ENCODE measurements at regions not wholly inside any gene's neighbourhood (a gene's known extent, or its start where the extent isn't known, plus 50 kb on each side); places are given as distances from the start of the nearest gene placed in this dataset.
A peak's percentile ranks its signal among the peaks of the same experiment; 100 is the strongest.
"Not testable (repeated sequence)": the region's sequence is repeated elsewhere in the genome, so short reads cannot be mapped to it uniquely, and the experiment has no call there.

DNA sequence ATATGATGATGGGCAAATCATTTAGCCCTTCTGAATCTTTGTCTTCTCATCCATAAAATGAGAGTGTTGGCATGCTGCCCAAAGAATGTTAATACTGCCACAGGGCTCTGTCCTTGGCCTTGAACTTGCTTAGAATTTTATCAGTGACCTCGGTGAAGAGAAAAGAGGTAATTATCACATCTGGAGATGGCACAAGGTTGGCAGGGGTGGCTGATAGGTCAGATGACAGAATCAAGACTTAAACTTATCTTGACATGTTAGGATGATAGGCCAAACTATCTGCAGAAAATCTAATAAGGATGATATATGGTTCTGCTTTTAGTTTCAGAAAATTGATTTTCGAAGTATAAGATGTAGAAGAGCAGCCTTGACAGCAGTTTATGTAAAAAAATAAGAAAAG is 599.1 kb upstream of the CLINT1 start:
- H3K4me3 ChIP-seq (ENCODE audit: low read length) = no peak overlapping the region
- DNase-seq (ENCODE audit: low read depth) = no peak
- no peak for TF ChIP-seq CTCF (conservative IDR thresholded peaks at IDR 0.05; ENCODE audit: low read depth, low read length)

GRCh38 chr5:158456756-158457155 is 597.8 kb upstream of the CLINT1 start:
- no peak for TF ChIP-seq CTCF (conservative IDR thresholded peaks at IDR 0.05; ENCODE audit: low read depth, low read length)
- H3K4me3 ChIP-seq (ENCODE audit: low read length) = no peak overlapping the region
- peak; percentile 72 for DNase-seq (ENCODE audit: low read depth)

DNA sequence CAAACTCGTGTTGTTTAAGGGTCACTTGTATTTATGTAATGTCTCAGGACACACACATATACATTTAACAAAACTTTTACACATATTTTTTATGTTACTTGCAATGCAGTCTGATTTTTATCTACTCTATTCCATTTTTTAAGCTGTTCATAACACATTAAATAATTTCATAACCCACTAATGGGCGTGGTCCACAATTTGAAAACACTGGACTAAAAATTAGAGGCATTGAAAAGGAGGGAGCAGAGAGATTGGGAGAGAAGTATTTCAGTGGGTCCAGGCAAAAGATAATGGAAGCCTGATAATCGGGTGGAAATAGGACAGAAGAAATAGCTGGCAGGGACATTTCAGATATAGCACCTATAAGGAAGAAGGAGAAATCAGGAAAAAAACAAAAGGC is 597.3 kb upstream of the CLINT1 start:
- H3K4me3 ChIP-seq (ENCODE audit: low read length) = no peak overlapping the region
- no peak for TF ChIP-seq CTCF (conservative IDR thresholded peaks at IDR 0.05; ENCODE audit: low read depth, low read length)
- no peak for DNase-seq (ENCODE audit: low read depth)

DNA sequence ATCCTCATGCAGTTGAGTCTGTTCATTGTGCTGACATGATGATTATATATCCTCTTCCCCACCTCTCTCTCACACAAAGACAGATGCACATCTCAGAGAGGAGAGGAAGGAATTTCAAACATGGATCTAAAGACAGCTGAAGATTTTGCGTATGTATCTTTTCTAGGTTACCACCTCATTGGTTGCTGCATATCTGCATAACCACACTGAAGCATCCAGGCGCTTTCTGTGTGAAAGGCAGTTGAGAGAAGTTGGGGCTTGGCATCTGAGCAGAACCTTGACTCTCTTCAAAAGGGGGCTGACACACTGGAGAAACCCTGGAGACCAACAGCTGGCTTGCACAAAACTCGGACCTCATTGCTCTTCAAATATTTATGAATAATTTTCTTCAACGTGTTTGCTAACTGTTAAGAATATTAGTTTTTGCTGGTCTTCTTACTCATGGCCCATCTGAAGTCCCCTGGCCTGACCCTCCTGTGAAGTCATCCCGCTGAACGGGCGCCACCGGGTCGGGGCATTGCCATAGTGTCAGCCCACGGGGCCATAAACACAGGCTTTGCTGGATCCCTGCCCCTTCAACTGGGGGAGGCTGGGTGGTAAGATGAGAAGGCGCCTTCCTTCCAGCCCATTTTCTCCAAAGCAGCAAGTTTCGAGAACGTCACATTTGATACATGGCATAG is 593.2 kb upstream of the CLINT1 start:
- H3K4me3 ChIP-seq (ENCODE audit: low read length) = no peak overlapping the region
- DNase-seq (ENCODE audit: low read depth) = no peak
- TF ChIP-seq CTCF (conservative IDR thresholded peaks at IDR 0.05; ENCODE audit: low read depth, low read length) = no peak

- peak; percentile 80 for DNase-seq (ENCODE audit: low read depth)
- TF ChIP-seq CTCF (conservative IDR thresholded peaks at IDR 0.05; ENCODE audit: low read depth, low read length) = no peak
- no peak overlapping the region for H3K4me3 ChIP-seq (ENCODE audit: low read length)
Measured at GRCh38 chr5:158451203-158451992, 592.5 kb upstream of the CLINT1 start.

- H3K4me3 ChIP-seq (ENCODE audit: low read length) = no peak overlapping the region
- no peak for DNase-seq (ENCODE audit: low read depth)
- TF ChIP-seq CTCF (conservative IDR thresholded peaks at IDR 0.05; ENCODE audit: low read depth, low read length) = no peak
Measured at GRCh38 chr5:158450751-158451171, 591.8 kb upstream of the CLINT1 start.

- not testable (repeated sequence) for DNase-seq (ENCODE audit: low read depth); H3K4me3 ChIP-seq (ENCODE audit: low read length)
Measured at GRCh38 chr5:158446761-158447160, 587.8 kb upstream of the CLINT1 start.

DNA sequence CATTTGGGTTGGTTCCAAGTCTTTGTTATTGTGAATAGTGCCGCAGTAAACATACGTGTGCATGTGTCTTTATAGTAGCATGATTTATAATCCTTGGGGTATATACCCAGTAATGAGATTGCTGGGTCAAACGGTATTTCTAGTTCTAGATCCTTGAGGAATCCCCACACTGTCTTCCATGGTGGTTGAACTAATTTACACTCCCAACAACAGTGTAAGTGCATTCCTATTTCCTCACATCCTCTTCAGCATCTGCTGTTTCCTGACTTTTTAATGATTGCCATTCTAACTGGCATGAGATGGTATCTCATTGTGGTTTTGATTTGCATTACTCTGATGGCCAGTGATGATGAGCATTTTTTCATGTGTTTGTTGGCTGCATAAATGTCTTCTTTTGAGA is 580.3 kb upstream of the CLINT1 start:
- not testable (repeated sequence) for DNase-seq (ENCODE audit: low read depth); H3K4me3 ChIP-seq (ENCODE audit: low read length)

Measured in retinal pigment epithelial cell (primary cell).